ENCODE measurements at regions not wholly inside any gene's neighbourhood (a gene's known extent, or its start where the extent isn't known, plus 50 kb on each side); places are given as distances from the start of the nearest gene placed in this dataset.

DNA sequence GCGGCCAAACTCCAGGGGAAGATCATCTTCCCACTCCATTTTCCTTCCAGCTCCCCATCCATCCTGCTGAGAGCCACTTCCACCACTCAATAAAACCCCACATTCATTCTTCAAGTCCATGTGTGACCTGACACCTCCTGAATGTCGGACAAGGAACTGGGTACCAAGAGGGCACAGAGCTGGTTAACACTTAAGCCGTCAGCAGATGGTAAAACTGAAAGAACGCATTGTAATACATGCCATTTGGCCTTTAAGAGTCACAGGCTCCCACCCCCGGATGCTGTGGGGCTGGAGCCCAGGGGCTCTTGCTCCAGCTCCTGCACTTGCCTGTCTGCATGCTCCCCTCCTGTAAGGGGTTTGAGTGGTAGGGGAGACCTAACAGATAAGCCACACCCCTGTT is 753.9 kb downstream of the COL12A1 start:
- Histone ChIP-seq H3K9me3 (ENCODE audit: control extremely low read depth in 1 of 3, control insufficient read depth in 2 of 3, insufficient read depth in 1 of 3, low read length in 2 of 3) (no peaks in the 10 kb centered on the region), H3K27me3 (replicated peaks in 1 of 4; ENCODE audit: control extremely low read depth in 1 of 4, control insufficient read depth in 3 of 4, insufficient read depth in 4 of 4, low read length in 3 of 4) (no peaks in the 10 kb centered on the region), H4K20me1 (ENCODE audit: control insufficient read depth, insufficient read depth, low read length, poor library complexity, severe bottlenecking) (no peaks in the 10 kb centered on the region), H3K79me2 (ENCODE audit: control insufficient read depth, insufficient read depth, low read length) (no peaks in the 10 kb centered on the region), H3K4me3 (ENCODE audit: control extremely low read depth in 1 of 5, extremely low read depth in 1 of 5, insufficient read depth in 1 of 5, low read depth in 2 of 5, low read length in 4 of 5) (no peak overlapping the region), H2AFZ (ENCODE audit: insufficient read depth, low read depth, low read length, poor library complexity, severe bottlenecking) (no peak overlapping the region), H3K36me3 (replicated peaks in 1 of 2; ENCODE audit: control extremely low read depth in 1 of 2, control insufficient read depth in 1 of 2, extremely low read depth in 1 of 2, insufficient read depth in 2 of 2, low read length in 1 of 2) (no peaks in the 10 kb centered on the region), H3K4me2 (replicated peaks; ENCODE audit: low read depth, low read length, poor library complexity, severe bottlenecking) (no peak overlapping the region), H3K4me1 (ENCODE audit: control insufficient read depth in 2 of 2, insufficient read depth in 2 of 2, low read length in 2 of 2) (no peaks in the 10 kb centered on the region), H3K27ac (ENCODE audit: low read length in 2 of 2) (no peak overlapping the region), H3K9ac (ENCODE audit: low read length) (no peak overlapping the region)
- H3K9me3 Mint-ChIP-seq (ENCODE audit: insufficient read depth), result no peaks in the 10 kb centered on the region
- H3K4me1 Mint-ChIP-seq, result no peaks in the 10 kb centered on the region
- WGBS (ENCODE audit: insufficient coverage), result 69% methylated on average over 5 of the region's 5 CpGs
- ChIA-PET CTCF (no interaction called here), POLR2A (no interaction called here)
- ATAC-seq (ENCODE audit: low read depth) (no peak), DNase-seq (no peak)
- intact Hi-C loops (cut with micrococcal nuclease), result no loop called here
- no peak for TF ChIP-seq EZH2 (IDR thresholded peaks at IDR 0.05; ENCODE audit: borderline replicate concordance, insufficient read depth, low read depth, low read length, poor library complexity, severe bottlenecking)
- TF ChIP-seq, protein P1, sequence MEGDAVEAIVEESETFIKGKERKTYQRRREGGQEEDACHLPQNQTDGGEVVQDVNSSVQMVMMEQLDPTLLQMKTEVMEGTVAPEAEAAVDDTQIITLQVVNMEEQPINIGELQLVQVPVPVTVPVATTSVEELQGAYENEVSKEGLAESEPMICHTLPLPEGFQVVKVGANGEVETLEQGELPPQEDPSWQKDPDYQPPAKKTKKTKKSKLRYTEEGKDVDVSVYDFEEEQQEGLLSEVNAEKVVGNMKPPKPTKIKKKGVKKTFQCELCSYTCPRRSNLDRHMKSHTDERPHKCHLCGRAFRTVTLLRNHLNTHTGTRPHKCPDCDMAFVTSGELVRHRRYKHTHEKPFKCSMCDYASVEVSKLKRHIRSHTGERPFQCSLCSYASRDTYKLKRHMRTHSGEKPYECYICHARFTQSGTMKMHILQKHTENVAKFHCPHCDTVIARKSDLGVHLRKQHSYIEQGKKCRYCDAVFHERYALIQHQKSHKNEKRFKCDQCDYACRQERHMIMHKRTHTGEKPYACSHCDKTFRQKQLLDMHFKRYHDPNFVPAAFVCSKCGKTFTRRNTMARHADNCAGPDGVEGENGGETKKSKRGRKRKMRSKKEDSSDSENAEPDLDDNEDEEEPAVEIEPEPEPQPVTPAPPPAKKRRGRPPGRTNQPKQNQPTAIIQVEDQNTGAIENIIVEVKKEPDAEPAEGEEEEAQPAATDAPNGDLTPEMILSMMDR (IDR thresholded peaks at IDR 0.05), result no peak
- H3K27me3 Mint-ChIP-seq, result no peaks in the 10 kb centered on the region
- H3K4me3 Mint-ChIP-seq, result no peak overlapping the region
- no peak overlapping the region for H3K27ac Mint-ChIP-seq

DNA sequence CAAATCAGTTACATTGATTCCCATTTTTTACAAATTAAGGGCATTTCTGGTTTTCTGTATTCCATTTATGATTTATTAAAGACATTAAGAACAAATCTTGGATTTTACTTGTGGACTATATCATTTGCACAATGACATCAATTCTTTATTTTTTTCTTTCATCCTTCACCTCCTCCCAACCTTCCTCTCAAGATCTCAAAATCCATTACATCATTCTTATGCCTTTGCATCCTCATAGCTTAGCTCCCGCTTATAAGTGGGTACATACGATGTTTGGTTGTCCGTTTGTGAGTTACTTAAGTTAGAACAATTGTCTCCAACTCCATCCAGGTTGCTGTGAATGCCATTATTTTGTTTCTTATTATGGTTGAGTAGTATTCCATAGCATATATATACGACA is 752.8 kb downstream of the CD109 start:
- ChIA-PET POLR2A (no interaction called here), CTCF (no interaction called here)
- Histone ChIP-seq H3K36me3 (replicated peaks in 1 of 2; ENCODE audit: control extremely low read depth in 1 of 2, control insufficient read depth in 1 of 2, extremely low read depth in 1 of 2, insufficient read depth in 2 of 2, low read length in 1 of 2) (no peaks in the 10 kb centered on the region), H3K27ac (ENCODE audit: low read length in 2 of 2) (no peak overlapping the region), H3K9me3 (ENCODE audit: control extremely low read depth in 1 of 3, control insufficient read depth in 2 of 3, insufficient read depth in 1 of 3, low read length in 2 of 3) (no peaks in the 10 kb centered on the region), H2AFZ (ENCODE audit: insufficient read depth, low read depth, low read length, poor library complexity, severe bottlenecking) (no peak overlapping the region), H3K4me3 (ENCODE audit: control extremely low read depth in 1 of 5, extremely low read depth in 1 of 5, insufficient read depth in 1 of 5, low read depth in 2 of 5, low read length in 4 of 5) (no peak overlapping the region), H3K4me2 (replicated peaks; ENCODE audit: low read depth, low read length, poor library complexity, severe bottlenecking) (no peak overlapping the region), H3K4me1 (ENCODE audit: control insufficient read depth in 2 of 2, insufficient read depth in 2 of 2, low read length in 2 of 2) (no peaks in the 10 kb centered on the region), H3K79me2 (ENCODE audit: control insufficient read depth, insufficient read depth, low read length) (no peaks in the 10 kb centered on the region), H3K27me3 (replicated peaks in 1 of 4; ENCODE audit: control extremely low read depth in 1 of 4, control insufficient read depth in 3 of 4, insufficient read depth in 4 of 4, low read length in 3 of 4) (no peaks in the 10 kb centered on the region), H3K9ac (ENCODE audit: low read length) (no peak overlapping the region), H4K20me1 (ENCODE audit: control insufficient read depth, insufficient read depth, low read length, poor library complexity, severe bottlenecking) (no peaks in the 10 kb centered on the region)
- Mint-ChIP-seq H3K4me3 (no peak overlapping the region), H3K4me1 (no peaks in the 10 kb centered on the region), H3K27me3 (no peaks in the 10 kb centered on the region), H3K27ac (no peak overlapping the region), H3K9me3 (ENCODE audit: insufficient read depth) (no peaks in the 10 kb centered on the region)
- no peak for TF ChIP-seq EZH2 (IDR thresholded peaks at IDR 0.05; ENCODE audit: borderline replicate concordance, insufficient read depth, low read depth, low read length, poor library complexity, severe bottlenecking)
- TF ChIP-seq, protein P1 (IDR thresholded peaks at IDR 0.05), result no peak
- no CpG with 5 or more reads among the region's 4 CpGs for WGBS (ENCODE audit: insufficient coverage)
- ATAC-seq (ENCODE audit: low read depth) (no peak), DNase-seq (no peak)
- intact Hi-C loops (cut with micrococcal nuclease), result no loop called here
